SK-MEL-5 (cell line): ENCODE measurements at regions not wholly inside any gene's neighbourhood (a gene's known extent, or its start where the extent isn't known, plus 50 kb on each side); places are given as distances from the start of the nearest gene placed in this dataset.
A peak's percentile ranks its signal among the peaks of the same experiment; 100 is the strongest.

ENCODE experiments used
- DNase-seq: peaks from one replicate; pipeline ENCODE4 v3.0.0-alpha.2; 2016; ENCODE audit warnings: low read depth, low spot score
- in situ Hi-C: cut with HindIII; loops from 2 replicates; pipeline ENCODE4 v1.10.0; 2016; ENCODE audit warnings: low sequenced_read_pairs, high pct_unique_total_duplicates, low pct_unique_long_range_greater_than_20kb

- in situ Hi-C loops, result no loop called here
- no peak for DNase-seq
These were observed 255.7 kb upstream of the DYNLRB2 start for GRCh38 chr16:80285104-80285503.

GRCh38 chr16:80283466-80284392 lies 257.1 kb upstream of the DYNLRB2 start:
- in situ Hi-C loops, result no loop called here
- no peak for DNase-seq

GRCh38 chr16:80280557-80280956 lies 260.2 kb upstream of the DYNLRB2 start:
- no peak for DNase-seq
- in situ Hi-C loops, result no loop called here

GRCh38 chr16:80279656-80280055 lies 261.1 kb upstream of the DYNLRB2 start:
- no peak for DNase-seq
- in situ Hi-C loops, result no loop called here

GRCh38 chr16:80277182-80277581 lies 263.6 kb upstream of the DYNLRB2 start:
- DNase-seq, result peak; percentile 1
- in situ Hi-C loops, result no loop called here

- in situ Hi-C loops, result no loop called here
These were observed 266.1 kb upstream of the DYNLRB2 start for GRCh38 chr16:80274576-80275191.

GRCh38 chr16:80273635-80274538 lies 266.9 kb upstream of the DYNLRB2 start:
- in situ Hi-C loops, result no loop called here
- DNase-seq, result no peak

More at GRCh38 chr16:80274576-80275191, 266.1 kb upstream of the DYNLRB2 start:
- no peak for DNase-seq

GRCh38 chr16:80265624-80266306 lies 275.0 kb upstream of the DYNLRB2 start:
- DNase-seq, result no peak
- in situ Hi-C loops, result no loop called here

GRCh38 chr16:80263848-80264694 lies 276.7 kb upstream of the DYNLRB2 start:
- in situ Hi-C loops, result no loop called here
- no peak for DNase-seq

- in situ Hi-C loops, result no loop called here
- peak; percentile 84 for DNase-seq
These were observed 277.5 kb upstream of the DYNLRB2 start for GRCh38 chr16:80263181-80263823.

- in situ Hi-C loops, result no loop called here
- no peak for DNase-seq
These were observed 279.9 kb upstream of the DYNLRB2 start for GRCh38 chr16:80260906-80261311.

GRCh38 chr16:80259290-80259805 lies 281.4 kb upstream of the DYNLRB2 start:
- DNase-seq, result no peak
- in situ Hi-C loops, result no loop called here

- no peak for DNase-seq
- in situ Hi-C loops, result no loop called here
These were observed 282.4 kb upstream of the DYNLRB2 start for GRCh38 chr16:80258407-80258806.

GRCh38 chr16:80254970-80255369 lies 285.8 kb upstream of the DYNLRB2 start:
- in situ Hi-C loops, result no loop called here
- no peak for DNase-seq

GRCh38 chr16:80253741-80254140 lies 287.1 kb upstream of the DYNLRB2 start:
- in situ Hi-C loops, result no loop called here
- no peak for DNase-seq

- in situ Hi-C loops, result no loop called here
- DNase-seq, result no peak
These were observed 290.4 kb upstream of the DYNLRB2 start for GRCh38 chr16:80250381-80250780.
